ENCODE measurements at regions not wholly inside any gene's neighbourhood (a gene's known extent, or its start where the extent isn't known, plus 50 kb on each side); places are given as distances from the start of the nearest gene placed in this dataset.

- TF ChIP-seq POLR2AphosphoS5 (IDR thresholded peaks at IDR 0.05; ENCODE audit: low read depth, low read length) = no peak
- TF ChIP-seq POLR2A (IDR thresholded peaks at IDR 0.05; ENCODE audit: low read depth, low read length) = no peak
Measured at GRCh38 chr13:34300559-34300958, 482.6 kb downstream of the RFC3 start.
